ENCODE measurements at regions not wholly inside any gene's neighbourhood (a gene's known extent, or its start where the extent isn't known, plus 50 kb on each side); places are given as distances from the start of the nearest gene placed in this dataset.

GRCh38 chr3:66115858-66116654, 77.3 kb upstream of the MAGI1 start:
- TF ChIP-seq, protein P1, sequence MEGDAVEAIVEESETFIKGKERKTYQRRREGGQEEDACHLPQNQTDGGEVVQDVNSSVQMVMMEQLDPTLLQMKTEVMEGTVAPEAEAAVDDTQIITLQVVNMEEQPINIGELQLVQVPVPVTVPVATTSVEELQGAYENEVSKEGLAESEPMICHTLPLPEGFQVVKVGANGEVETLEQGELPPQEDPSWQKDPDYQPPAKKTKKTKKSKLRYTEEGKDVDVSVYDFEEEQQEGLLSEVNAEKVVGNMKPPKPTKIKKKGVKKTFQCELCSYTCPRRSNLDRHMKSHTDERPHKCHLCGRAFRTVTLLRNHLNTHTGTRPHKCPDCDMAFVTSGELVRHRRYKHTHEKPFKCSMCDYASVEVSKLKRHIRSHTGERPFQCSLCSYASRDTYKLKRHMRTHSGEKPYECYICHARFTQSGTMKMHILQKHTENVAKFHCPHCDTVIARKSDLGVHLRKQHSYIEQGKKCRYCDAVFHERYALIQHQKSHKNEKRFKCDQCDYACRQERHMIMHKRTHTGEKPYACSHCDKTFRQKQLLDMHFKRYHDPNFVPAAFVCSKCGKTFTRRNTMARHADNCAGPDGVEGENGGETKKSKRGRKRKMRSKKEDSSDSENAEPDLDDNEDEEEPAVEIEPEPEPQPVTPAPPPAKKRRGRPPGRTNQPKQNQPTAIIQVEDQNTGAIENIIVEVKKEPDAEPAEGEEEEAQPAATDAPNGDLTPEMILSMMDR (IDR thresholded peaks at IDR 0.05; ENCODE audit: low read length), result no peak
- TF ChIP-seq EZH2phosphoT487 (IDR thresholded peaks at IDR 0.05; ENCODE audit: low read length), result no peak
